HepG2 (cell line): ENCODE measurements at regions not wholly inside any gene's neighbourhood (a gene's known extent, or its start where the extent isn't known, plus 50 kb on each side); places are given as distances from the start of the nearest gene placed in this dataset.
A peak's percentile ranks its signal among the peaks of the same experiment; 100 is the strongest.

Experiments
- DZIP1 ChIP-seq: sonication (generic); formaldehyde crosslinking; IDR thresholded peaks from 2 replicates; pipeline ENCODE4 v1.5.0; 2020; ENCODE audit warnings: mild to moderate bottlenecking, missing genetic modification reagents
- ELF1 ChIP-seq: sonication (generic); formaldehyde crosslinking; IDR thresholded peaks from 2 replicates; pipeline ENCODE4 v1.4.0; 2020; ENCODE audit warnings: missing genetic modification reagents
- FOXK1 ChIP-seq: sonication (generic); formaldehyde crosslinking; IDR thresholded peaks from 2 replicates; pipeline ENCODE4 v1.4.0; 2020; ENCODE audit warnings: low read depth, missing genetic modification reagents, borderline replicate concordance
- GABPB1 ChIP-seq: IDR thresholded peaks from 2 replicates; pipeline ENCODE4 v1.6.1; 2016; ENCODE audit warnings: mild to moderate bottlenecking, missing genetic modification reagents, moderate library complexity, missing compliant biosample characterization
- GATAD2A ChIP-seq: IDR thresholded peaks from 2 replicates; pipeline ENCODE4 v1.6.1; 2016
- HMGXB3 ChIP-seq: sonication (generic); formaldehyde crosslinking; IDR thresholded peaks from 2 replicates; pipeline ENCODE4 v1.4.0; 2020; ENCODE audit warnings: missing genetic modification reagents, borderline replicate concordance
- PBX2 ChIP-seq: IDR thresholded peaks from 2 replicates; pipeline ENCODE4 v1.6.1; 2016; ENCODE audit warnings: control low read depth
- PRMT3 ChIP-seq: sonication (generic); formaldehyde crosslinking; IDR thresholded peaks from 2 replicates; pipeline ENCODE4 v1.8.1; 2022; ENCODE audit warnings: low read depth, mild to moderate bottlenecking, moderate library complexity, missing genetic modification reagents, borderline replicate concordance
- SKI ChIP-seq: fragments of 450-650 bp; IDR thresholded peaks from one replicate; pipeline ENCODE4 v1.6.1; 2018; ENCODE audit warnings: mild to moderate bottlenecking; ENCODE audit not compliant: partially characterized antibody
- SP5 ChIP-seq: IDR thresholded peaks from 2 replicates; pipeline ENCODE4 v1.6.1; 2016; ENCODE audit warnings: low read depth, borderline replicate concordance
- SRSF9 ChIP-seq: fragments of 200-400 bp; formaldehyde crosslinking; IDR thresholded peaks from 2 replicates; pipeline ENCODE4 v1.6.1; 2018; ENCODE audit warnings: borderline replicate concordance, mild to moderate bottlenecking, low read depth, low read length; ENCODE audit not compliant: insufficient read depth, poor library complexity, severe bottlenecking
- U2AF1 ChIP-seq: fragments of 200-400 bp; formaldehyde crosslinking; optimal IDR thresholded peaks from 2 replicates; pipeline ENCODE3; 2017; ENCODE audit warnings: mild to moderate bottlenecking, low read depth, low read length
- YY1 ChIP-seq: IDR thresholded peaks from 2 replicates; pipeline ENCODE4 v1.6.1; 2011; ENCODE audit warnings: low read length, low read depth, moderate library complexity, mild to moderate bottlenecking; ENCODE audit not compliant: insufficient read depth, insufficient replicate concordance
- ZNF253 ChIP-seq: sonication (generic); formaldehyde crosslinking; IDR thresholded peaks from 2 replicates; pipeline ENCODE4 v1.8.0; 2022; ENCODE audit warnings: mild to moderate bottlenecking, missing genetic modification reagents, borderline replicate concordance
- ZNF263 ChIP-seq: sonication (generic); formaldehyde crosslinking; IDR thresholded peaks from 2 replicates; pipeline ENCODE4 v1.4.0; 2020; ENCODE audit warnings: missing genetic modification reagents
- ZNF280D ChIP-seq: sonication (generic); formaldehyde crosslinking; IDR thresholded peaks from 2 replicates; pipeline ENCODE4 v1.5.1; 2020; ENCODE audit warnings: mild to moderate bottlenecking, missing genetic modification reagents
- ZNF33A ChIP-seq: sonication (generic); formaldehyde crosslinking; IDR thresholded peaks from 2 replicates; pipeline ENCODE4 v1.5.1; 2020; ENCODE audit warnings: missing genetic modification reagents, mild to moderate bottlenecking, moderate library complexity, borderline replicate concordance
- ZNF773 ChIP-seq: sonication (generic); formaldehyde crosslinking; IDR thresholded peaks from 2 replicates; pipeline ENCODE4 v1.4.0; 2020; ENCODE audit warnings: missing genetic modification reagents, borderline replicate concordance
- ZSCAN22 ChIP-seq: sonication (generic); formaldehyde crosslinking; IDR thresholded peaks from 2 replicates; pipeline ENCODE4 v1.4.0; 2020; ENCODE audit warnings: mild to moderate bottlenecking, missing genetic modification reagents

DNA sequence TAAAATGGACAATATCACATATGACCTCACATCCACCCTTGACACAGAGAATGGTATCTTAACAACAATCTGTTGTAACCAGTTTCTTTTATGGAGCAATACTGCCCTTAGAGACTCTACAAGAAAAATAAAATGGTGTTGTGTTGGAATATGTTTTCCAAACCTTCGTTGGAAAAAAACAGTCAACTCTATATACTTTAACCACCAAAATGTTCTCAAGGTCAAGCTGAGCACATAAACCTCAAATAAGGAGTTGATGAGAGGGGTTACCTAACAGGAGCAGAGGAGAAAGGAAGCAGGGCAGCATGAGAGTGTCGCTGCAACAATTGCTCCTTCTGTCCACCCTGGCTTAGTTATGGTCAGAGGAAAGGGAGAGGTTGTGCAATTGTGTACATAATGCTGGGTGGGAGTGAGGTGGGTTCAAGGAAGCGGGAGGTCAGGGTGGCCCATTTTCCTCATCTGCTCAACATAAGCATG lies 179.2 kb upstream of the BMP4 start (continued):
- TF ChIP-seq ZNF280D (CRISPR knock-in tag) (no peak; the same call in 1 of the 2 replicates), SP5 (CRISPR knock-in tag) (peak; percentile 70), HMGXB3 (CRISPR knock-in tag) (no peak), SRSF9 (no peak), GABPB1 (CRISPR knock-in tag) (peak; percentile 44; the same call in 1 of the 2 replicates), U2AF1 (no peak), DZIP1 (CRISPR knock-in tag) (no peak), FOXK1 (CRISPR knock-in tag) (peak; percentile 78; the same call in 1 of the 2 replicates), ZSCAN22 (CRISPR knock-in tag) (no peak), PBX2 (no peak; the same call in 1 of the 2 replicates), ZNF263 (no peak), ZNF253 (no peak), GATAD2A (CRISPR knock-in tag) (peak; percentile 100), ZNF33A (CRISPR knock-in tag) (no peak), PRMT3 (CRISPR knock-in tag) (no peak), ZNF773 (CRISPR knock-in tag) (no peak), SKI (no peak), ELF1 (CRISPR knock-in tag) (peak; percentile 54; the same call in 1 of the 2 replicates), YY1 (no peak)
